ENCODE measurements at regions not wholly inside any gene's neighbourhood (a gene's known extent, or its start where the extent isn't known, plus 50 kb on each side); places are given as distances from the start of the nearest gene placed in this dataset.
"Not testable (repeated sequence)": the region's sequence is repeated elsewhere in the genome, so short reads cannot be mapped to it uniquely, and the experiment has no call there.

- H4K91ac ChIP-seq (ENCODE audit: low read depth, low read length, poor library complexity) = no peak overlapping the region
- H3K14ac ChIP-seq (ENCODE audit: low read length) = no peak overlapping the region
- H3K27me3 ChIP-seq (ENCODE audit: control insufficient read depth in 3 of 3, insufficient read depth in 3 of 3, low read depth in 1 of 3, low read length in 3 of 3) = no peaks in the 10 kb centered on the region
- peak overlapping the region; percentile 92 for H3K23ac ChIP-seq (ENCODE audit: low read depth, low read length, poor library complexity)
- H3K4me3 ChIP-seq (ENCODE audit: low read length in 2 of 2) = no peak overlapping the region
- no peaks in the 10 kb centered on the region for H3K36me3 ChIP-seq (replicated peaks in 1 of 2; ENCODE audit: control insufficient read depth in 2 of 2, insufficient read depth in 2 of 2, low read length in 2 of 2)
- no peak overlapping the region for H2BK5ac ChIP-seq (ENCODE audit: low read length)
- no peaks in the 10 kb centered on the region for H3K79me1 ChIP-seq (ENCODE audit: low read depth, low read length)
- H3K4me2 ChIP-seq (ENCODE audit: insufficient read depth, low read length, poor library complexity, severe bottlenecking) = no peak overlapping the region
- no CpG with 5 or more reads among the region's 6 CpGs for WGBS, 2 donors (ENCODE audit: extremely low coverage in 2 of 2, insufficient read length in 2 of 2, insufficient replicate concordance in 1 of 2)
- H2AK5ac ChIP-seq (ENCODE audit: low read depth, low read length) = peak overlapping the region; percentile 13
- H3K4me1 ChIP-seq (ENCODE audit: control insufficient read depth in 2 of 2, insufficient read depth in 1 of 2, low read depth in 1 of 2, low read length in 2 of 2) = no peaks in the 10 kb centered on the region
- no peak overlapping the region for H3K27ac ChIP-seq (replicated peaks; ENCODE audit: low read length)
- no peak for DNase-seq (ENCODE audit: low spot score)
- no peak overlapping the region for H2BK120ac ChIP-seq (ENCODE audit: low read depth, low read length)
- H2BK15ac ChIP-seq (ENCODE audit: low read length) = no peak overlapping the region
- no peak overlapping the region for H2AFZ ChIP-seq (ENCODE audit: low read length)
- peak overlapping the region; percentile 53 for H3K18ac ChIP-seq (ENCODE audit: low read length)
- H3K4ac ChIP-seq (ENCODE audit: low read length) = no peak overlapping the region
- no peaks in the 10 kb centered on the region for H3K9me3 ChIP-seq (replicated peaks in 1 of 2; ENCODE audit: control insufficient read depth in 2 of 2, insufficient read depth in 1 of 2, low read depth in 1 of 2, low read length in 2 of 2)
- H3K9ac ChIP-seq (ENCODE audit: low read depth, low read length, poor library complexity) = no peak overlapping the region
- no peak overlapping the region for H4K8ac ChIP-seq (ENCODE audit: low read depth, low read length)
- no peak overlapping the region for H2BK12ac ChIP-seq (ENCODE audit: low read length)
These were observed 151.9 kb downstream of the MYLK4 start for GRCh38 chr6:2598867-2599266.

- WGBS, 2 donors (ENCODE audit: extremely low coverage in 2 of 2, insufficient read length in 2 of 2, insufficient replicate concordance in 1 of 2) = no CpG with 5 or more reads among the region's 4 CpGs
- no peaks in the 10 kb centered on the region for H3K4me1 ChIP-seq (ENCODE audit: control insufficient read depth in 2 of 2, insufficient read depth in 1 of 2, low read depth in 1 of 2, low read length in 2 of 2)
- no peaks in the 10 kb centered on the region for H3K79me1 ChIP-seq (ENCODE audit: low read depth, low read length)
- no peak overlapping the region for H3K18ac ChIP-seq (ENCODE audit: low read length)
- no peak overlapping the region for H3K14ac ChIP-seq (ENCODE audit: low read length)
- no peak overlapping the region for H4K8ac ChIP-seq (ENCODE audit: low read depth, low read length)
- H3K4me2 ChIP-seq (ENCODE audit: insufficient read depth, low read length, poor library complexity, severe bottlenecking) = no peak overlapping the region
- H3K27me3 ChIP-seq (ENCODE audit: control insufficient read depth in 3 of 3, insufficient read depth in 3 of 3, low read depth in 1 of 3, low read length in 3 of 3) = no peaks in the 10 kb centered on the region
- H2BK15ac ChIP-seq (ENCODE audit: low read length) = no peak overlapping the region
- H2BK12ac ChIP-seq (ENCODE audit: low read length) = no peak overlapping the region
- H3K9ac ChIP-seq (ENCODE audit: low read depth, low read length, poor library complexity) = no peak overlapping the region
- no peak overlapping the region for H4K91ac ChIP-seq (ENCODE audit: low read depth, low read length, poor library complexity)
- H2AK5ac ChIP-seq (ENCODE audit: low read depth, low read length) = no peak overlapping the region
- H2AFZ ChIP-seq (ENCODE audit: low read length) = no peak overlapping the region
- no peaks in the 10 kb centered on the region for H3K9me3 ChIP-seq (replicated peaks in 1 of 2; ENCODE audit: control insufficient read depth in 2 of 2, insufficient read depth in 1 of 2, low read depth in 1 of 2, low read length in 2 of 2)
- H3K27ac ChIP-seq (replicated peaks; ENCODE audit: low read length) = no peak overlapping the region
- H2BK120ac ChIP-seq (ENCODE audit: low read depth, low read length) = no peak overlapping the region
- DNase-seq (ENCODE audit: low spot score) = no peak
- H3K4ac ChIP-seq (ENCODE audit: low read length) = no peak overlapping the region
- no peak overlapping the region for H2BK5ac ChIP-seq (ENCODE audit: low read length)
- H3K36me3 ChIP-seq (replicated peaks in 1 of 2; ENCODE audit: control insufficient read depth in 2 of 2, insufficient read depth in 2 of 2, low read length in 2 of 2) = no peaks in the 10 kb centered on the region
- H3K23ac ChIP-seq (ENCODE audit: low read depth, low read length, poor library complexity) = no peak overlapping the region
- no peak overlapping the region for H3K4me3 ChIP-seq (ENCODE audit: low read length in 2 of 2)
These were observed 152.7 kb downstream of the MYLK4 start for GRCh38 chr6:2597991-2598390.

DNA sequence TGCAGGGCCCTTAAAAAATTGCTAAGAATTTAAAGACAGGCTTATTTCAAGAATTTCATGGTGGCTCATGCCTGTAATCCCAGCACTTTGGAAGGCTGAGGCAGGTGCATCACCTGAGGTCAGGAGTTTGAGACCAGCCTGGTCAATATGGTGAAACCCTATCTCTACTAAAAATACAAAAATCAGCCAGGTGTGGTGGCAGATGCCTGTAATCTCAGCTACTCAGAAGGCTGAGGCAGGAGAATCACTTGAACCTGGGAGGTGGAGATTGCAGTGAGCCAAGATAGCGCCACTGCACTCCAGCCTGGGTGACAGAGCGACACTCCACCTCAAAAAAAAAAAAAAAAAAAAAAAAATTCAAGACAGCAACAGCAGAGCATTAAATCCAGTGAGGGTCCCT lies 153.3 kb downstream of the MYLK4 start:
- H2BK5ac ChIP-seq (ENCODE audit: low read length); H3K27me3 ChIP-seq (ENCODE audit: control insufficient read depth in 3 of 3, insufficient read depth in 3 of 3, low read depth in 1 of 3, low read length in 3 of 3); H2AK5ac ChIP-seq (ENCODE audit: low read depth, low read length); H3K23ac ChIP-seq (ENCODE audit: low read depth, low read length, poor library complexity); H3K27ac ChIP-seq (replicated peaks; ENCODE audit: low read length); H3K9me3 ChIP-seq (replicated peaks in 1 of 2; ENCODE audit: control insufficient read depth in 2 of 2, insufficient read depth in 1 of 2, low read depth in 1 of 2, low read length in 2 of 2); H2BK12ac ChIP-seq (ENCODE audit: low read length); H4K8ac ChIP-seq (ENCODE audit: low read depth, low read length); H2BK120ac ChIP-seq (ENCODE audit: low read depth, low read length); H2AFZ ChIP-seq (ENCODE audit: low read length); H4K91ac ChIP-seq (ENCODE audit: low read depth, low read length, poor library complexity); H3K18ac ChIP-seq (ENCODE audit: low read length); H3K36me3 ChIP-seq (replicated peaks in 1 of 2; ENCODE audit: control insufficient read depth in 2 of 2, insufficient read depth in 2 of 2, low read length in 2 of 2); H3K4me3 ChIP-seq (ENCODE audit: low read length in 2 of 2); H3K79me1 ChIP-seq (ENCODE audit: low read depth, low read length); H2BK15ac ChIP-seq (ENCODE audit: low read length); H3K9ac ChIP-seq (ENCODE audit: low read depth, low read length, poor library complexity); H3K4me1 ChIP-seq (ENCODE audit: control insufficient read depth in 2 of 2, insufficient read depth in 1 of 2, low read depth in 1 of 2, low read length in 2 of 2); H3K14ac ChIP-seq (ENCODE audit: low read length); DNase-seq (ENCODE audit: low spot score); H3K4ac ChIP-seq (ENCODE audit: low read length); H3K4me2 ChIP-seq (ENCODE audit: insufficient read depth, low read length, poor library complexity, severe bottlenecking): not testable (repeated sequence)
- WGBS, 2 donors (ENCODE audit: extremely low coverage in 2 of 2, insufficient read length in 2 of 2, insufficient replicate concordance in 1 of 2) = no CpG with 5 or more reads among the region's 2 CpGs

DNA sequence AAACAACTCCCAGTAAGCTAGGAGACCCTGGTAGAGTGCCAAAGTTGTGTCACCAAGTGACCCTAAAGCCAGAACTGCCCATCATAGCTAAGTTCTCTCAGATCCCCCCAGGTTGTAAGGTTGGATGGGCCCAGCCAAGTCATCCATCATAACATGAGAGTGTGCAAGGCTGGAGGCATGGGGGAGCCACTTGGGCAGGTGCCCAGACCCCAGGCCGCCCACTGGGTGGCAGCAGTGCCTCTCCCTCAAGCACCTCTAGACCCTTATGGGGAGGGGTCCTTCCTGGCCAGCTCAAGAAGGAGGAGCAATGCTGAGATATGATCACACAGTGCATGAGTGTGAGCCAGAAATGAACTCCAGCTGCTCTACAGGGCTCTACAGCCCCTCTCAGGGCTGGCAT lies 154.5 kb downstream of the MYLK4 start:
- H2AFZ ChIP-seq (ENCODE audit: low read length) = no peak overlapping the region
- H2BK120ac ChIP-seq (ENCODE audit: low read depth, low read length) = no peak overlapping the region
- DNase-seq (ENCODE audit: low spot score) = no peak
- peak overlapping the region; percentile 20 for H3K18ac ChIP-seq (ENCODE audit: low read length)
- WGBS, 2 donors (ENCODE audit: extremely low coverage in 2 of 2, insufficient read length in 2 of 2, insufficient replicate concordance in 1 of 2) = no CpG with 5 or more reads among the region's 1 CpG
- H3K36me3 ChIP-seq (replicated peaks in 1 of 2; ENCODE audit: control insufficient read depth in 2 of 2, insufficient read depth in 2 of 2, low read length in 2 of 2) = no peaks in the 10 kb centered on the region
- no peaks in the 10 kb centered on the region for H3K79me1 ChIP-seq (ENCODE audit: low read depth, low read length)
- peaks cover 0 to 2% of the 10 kb centered on the region in 2 donors for H3K9me3 ChIP-seq (replicated peaks in 1 of 2; ENCODE audit: control insufficient read depth in 2 of 2, insufficient read depth in 1 of 2, low read depth in 1 of 2, low read length in 2 of 2)
- no peak overlapping the region for H3K4ac ChIP-seq (ENCODE audit: low read length)
- no peak overlapping the region for H3K9ac ChIP-seq (ENCODE audit: low read depth, low read length, poor library complexity)
- peak overlapping the region; percentile 38 for H2AK5ac ChIP-seq (ENCODE audit: low read depth, low read length)
- H3K4me3 ChIP-seq (ENCODE audit: low read length in 2 of 2) = no peak overlapping the region
- no peak overlapping the region for H3K14ac ChIP-seq (ENCODE audit: low read length)
- H3K4me1 ChIP-seq (ENCODE audit: control insufficient read depth in 2 of 2, insufficient read depth in 1 of 2, low read depth in 1 of 2, low read length in 2 of 2) = no peaks in the 10 kb centered on the region
- no peak overlapping the region for H4K8ac ChIP-seq (ENCODE audit: low read depth, low read length)
- no peak overlapping the region for H2BK5ac ChIP-seq (ENCODE audit: low read length)
- no peak overlapping the region for H4K91ac ChIP-seq (ENCODE audit: low read depth, low read length, poor library complexity)
- H3K23ac ChIP-seq (ENCODE audit: low read depth, low read length, poor library complexity) = no peak overlapping the region
- no peaks in the 10 kb centered on the region for H3K27me3 ChIP-seq (ENCODE audit: control insufficient read depth in 3 of 3, insufficient read depth in 3 of 3, low read depth in 1 of 3, low read length in 3 of 3)
- H2BK15ac ChIP-seq (ENCODE audit: low read length) = no peak overlapping the region
- H3K4me2 ChIP-seq (ENCODE audit: insufficient read depth, low read length, poor library complexity, severe bottlenecking) = no peak overlapping the region
- no peak overlapping the region for H3K27ac ChIP-seq (replicated peaks; ENCODE audit: low read length)
- H2BK12ac ChIP-seq (ENCODE audit: low read length) = no peak overlapping the region
